Neural cell (in vitro differentiated cells): ENCODE measurements at regions not wholly inside any gene's neighbourhood (a gene's known extent, or its start where the extent isn't known, plus 50 kb on each side); places are given as distances from the start of the nearest gene placed in this dataset.

Source experiments
- H2AFZ ChIP-seq: fragments of 200-600, 300-800 bp; sonication (generic), shearing (Covaris generic); 2 replicates; pipeline ENCODE4 v1.6.0; 2014; ENCODE audit warnings: low read depth, mild to moderate bottlenecking, antibody characterized with exemption, low read length, moderate library complexity
- H3F3A ChIP-seq: fragments of 200-600 bp; shearing (Covaris generic); 2 replicates; pipeline ENCODE4 v1.6.1; 2016; ENCODE audit warnings: mild to moderate bottlenecking, moderate library complexity, mixed read lengths, antibody characterized with exemption, low read length; ENCODE audit not compliant: insufficient read depth, poor library complexity, severe bottlenecking
- H3K27ac ChIP-seq: fragments of 200-600, 300-800 bp; sonication (generic), shearing (Covaris generic); 2 replicates; pipeline ENCODE4 v1.5.1; 2014; ENCODE audit warnings: mild to moderate bottlenecking, low read length, moderate library complexity
- H3K27me3 ChIP-seq: fragments of 300-800, 200-600 bp; sonication (generic), shearing (Covaris generic); 2 replicates; pipeline ENCODE4 v1.6.0; 2014; ENCODE audit warnings: mild to moderate bottlenecking, low read depth, low read length, moderate library complexity; ENCODE audit not compliant: insufficient read depth
- H3K36me3 ChIP-seq: fragments of 300-800, 200-600 bp; sonication (generic), shearing (Covaris generic); 2 replicates; pipeline ENCODE4 v1.5.1; 2014; ENCODE audit warnings: mild to moderate bottlenecking, antibody characterized with exemption, low read length, moderate library complexity; ENCODE audit not compliant: insufficient read depth
- H3K4me2 ChIP-seq: fragments of 300-800, 200-600 bp; sonication (generic), shearing (Covaris generic); 2 replicates; pipeline ENCODE4 v1.6.0; 2014; ENCODE audit warnings: mild to moderate bottlenecking, low read length
- H3K4me3 ChIP-seq: fragments of 300-800, 200-600 bp; sonication (generic), shearing (Covaris generic); 2 replicates; pipeline ENCODE4 v1.5.1; 2014; ENCODE audit warnings: mild to moderate bottlenecking, low read length, moderate library complexity
- H3K79me2 ChIP-seq: fragments of 200-600 bp; shearing (Covaris generic); replicated peaks from 2 replicates; pipeline ENCODE4 v1.6.0; 2014; ENCODE audit warnings: mild to moderate bottlenecking, low read length, moderate library complexity; ENCODE audit not compliant: insufficient read depth
- H3K9ac ChIP-seq: fragments of 300-800, 200-600 bp; sonication (generic), shearing (Covaris generic); 2 replicates; pipeline ENCODE4 v1.6.1; 2016; ENCODE audit warnings: mild to moderate bottlenecking, low read length, mixed read lengths
- H3K9me2 ChIP-seq: fragments of 200-600 bp; shearing (Covaris generic); 2 replicates; pipeline ENCODE4 v1.6.1; 2016; ENCODE audit warnings: mild to moderate bottlenecking, low read length, mixed read lengths; ENCODE audit not compliant: insufficient read depth
- H3K9me3 ChIP-seq: fragments of 200-600, 300-800 bp; sonication (generic), shearing (Covaris generic); 2 replicates; pipeline ENCODE4 v1.6.1; 2016; ENCODE audit warnings: mild to moderate bottlenecking, mixed run types, low read length, moderate library complexity, mixed read lengths
- H4K20me1 ChIP-seq: fragments of 200-600 bp; shearing (Covaris generic); 2 replicates; pipeline ENCODE4 v1.6.1; 2016; ENCODE audit warnings: mild to moderate bottlenecking, mixed run types; ENCODE audit not compliant: insufficient read depth
- CTCF ChIP-seq: fragments of 450-650 bp; IDR thresholded peaks from 2 replicates; pipeline ENCODE4 v1.5.1; 2014; ENCODE audit warnings: antibody characterized with exemption, mild to moderate bottlenecking, moderate library complexity; ENCODE audit not compliant: poor library complexity, severe bottlenecking
- EP300 ChIP-seq: fragments of 450-650 bp; conservative IDR thresholded peaks from 2 replicates; pipeline ENCODE4 v1.6.1; 2014; ENCODE audit warnings: antibody characterized with exemption, mild to moderate bottlenecking, moderate library complexity; ENCODE audit not compliant: poor library complexity, severe bottlenecking
- EZH2 ChIP-seq: fragments of 200-600, 300-800 bp; shearing (Covaris generic), sonication (generic); IDR thresholded peaks from 2 replicates; pipeline ENCODE4 v1.6.1; 2014; ENCODE audit warnings: antibody characterized with exemption, low read length, borderline replicate concordance, mild to moderate bottlenecking; ENCODE audit not compliant: insufficient read depth, poor library complexity, severe bottlenecking
- MXI1 ChIP-seq: fragments of 450-650 bp; conservative IDR thresholded peaks from 2 replicates; pipeline ENCODE4 v1.6.1; 2014; ENCODE audit warnings: antibody characterized with exemption, mild to moderate bottlenecking; ENCODE audit not compliant: poor library complexity, severe bottlenecking
- POLR2AphosphoS5 ChIP-seq: IDR thresholded peaks from 2 replicates; pipeline ENCODE4 v1.6.1; 2012
- RAD21 ChIP-seq: fragments of 450-650 bp; conservative IDR thresholded peaks from 2 replicates; pipeline ENCODE4 v1.6.1; 2014; ENCODE audit warnings: antibody characterized with exemption, mild to moderate bottlenecking, moderate library complexity
- REST ChIP-seq: IDR thresholded peaks from 2 replicates; pipeline ENCODE4 v1.6.1; 2012; ENCODE audit warnings: borderline replicate concordance
- SMC3 ChIP-seq: fragments of 450-650 bp; conservative IDR thresholded peaks from 2 replicates; pipeline ENCODE4 v1.6.1; 2014; ENCODE audit warnings: antibody characterized with exemption, mild to moderate bottlenecking, moderate library complexity; ENCODE audit not compliant: poor library complexity
- TAF1 ChIP-seq: IDR thresholded peaks from 2 replicates; pipeline ENCODE4 v1.6.1; 2012; ENCODE audit warnings: low read depth

GRCh38 chr5:121087560-121087959, 623.5 kb downstream of the PRR16 start:
- H3K79me2 ChIP-seq, result no peaks in the 10 kb centered on the region
- H3K36me3 ChIP-seq, result no peaks in the 10 kb centered on the region
- no peaks in the 10 kb centered on the region for H3K27me3 ChIP-seq
- no peak overlapping the region for H2AFZ ChIP-seq
- no peak overlapping the region for H3K4me2 ChIP-seq
- H3F3A ChIP-seq, result no peaks in the 10 kb centered on the region
- no peak overlapping the region for H3K27ac ChIP-seq
- H3K9me3 ChIP-seq, result no peaks in the 10 kb centered on the region
- H3K4me3 ChIP-seq, result no peak overlapping the region
- no peaks in the 10 kb centered on the region for H4K20me1 ChIP-seq
- H3K9ac ChIP-seq, result no peak overlapping the region
- no peaks in the 10 kb centered on the region for H3K9me2 ChIP-seq
- TF ChIP-seq REST (no peak), RAD21 (no peak), SMC3 (no peak), CTCF (no peak), EZH2 (no peak), EP300 (no peak), POLR2AphosphoS5 (no peak), TAF1 (no peak), MXI1 (no peak)

GRCh38 chr5:121088341-121088740, 624.2 kb downstream of the PRR16 start:
- no peak for TF ChIP-seq REST
- Histone ChIP-seq H3K4me3 (no peak overlapping the region), H3K36me3 (no peaks in the 10 kb centered on the region), H3K27ac (no peak overlapping the region), H3K79me2 (no peaks in the 10 kb centered on the region), H3K4me2 (no peak overlapping the region), H3K9ac (no peak overlapping the region), H3K9me3 (no peaks in the 10 kb centered on the region), H3K9me2 (no peaks in the 10 kb centered on the region), H3F3A (no peaks in the 10 kb centered on the region), H4K20me1 (no peaks in the 10 kb centered on the region), H2AFZ (no peak overlapping the region), H3K27me3 (no peaks in the 10 kb centered on the region)
